ENCODE measurements at regions not wholly inside any gene's neighbourhood (a gene's known extent, or its start where the extent isn't known, plus 50 kb on each side); places are given as distances from the start of the nearest gene placed in this dataset.
A peak's percentile ranks its signal among the peaks of the same experiment; 100 is the strongest.

- DNase-seq (ENCODE audit: low spot score): no peak
Measured at GRCh38 chr5:135218790-135219568, 180.1 kb downstream of the MACROH2A1 start.

GRCh38 chr5:135218486-135218755, 180.6 kb downstream of the MACROH2A1 start:
- no peak for DNase-seq (ENCODE audit: low spot score)

GRCh38 chr5:135217669-135218485, 181.2 kb downstream of the MACROH2A1 start:
- no peak for DNase-seq (ENCODE audit: low spot score)

GRCh38 chr5:135216471-135217343, 182.3 kb downstream of the MACROH2A1 start:
- DNase-seq (ENCODE audit: low spot score): no peak

GRCh38 chr5:135215617-135216470, 181.8 kb upstream of the PITX1 start:
- DNase-seq (ENCODE audit: low spot score): no peak

GRCh38 chr5:135214897-135215616, 181.0 kb upstream of the PITX1 start:
- no peak for DNase-seq (ENCODE audit: low spot score)

GRCh38 chr5:135213466-135214239, 179.6 kb upstream of the PITX1 start:
- DNase-seq (ENCODE audit: low spot score): no peak

GRCh38 chr5:135213027-135213386, 179.0 kb upstream of the PITX1 start:
- no peak for DNase-seq (ENCODE audit: low spot score)

GRCh38 chr5:135212361-135213026, 178.5 kb upstream of the PITX1 start:
- DNase-seq (ENCODE audit: low spot score): no peak

GRCh38 chr5:135211791-135212190, 177.8 kb upstream of the PITX1 start:
- no peak for DNase-seq (ENCODE audit: low spot score)

- peak; percentile 59 for DNase-seq (ENCODE audit: low spot score)
Measured at GRCh38 chr5:135211083-135211790, 177.2 kb upstream of the PITX1 start.

- no peak for DNase-seq (ENCODE audit: low spot score)
Measured at GRCh38 chr5:135210286-135211055, 176.4 kb upstream of the PITX1 start.

- DNase-seq (ENCODE audit: low spot score): peak; percentile 89
Measured at GRCh38 chr5:135208903-135209721, 175.1 kb upstream of the PITX1 start.

GRCh38 chr5:135208555-135208902, 174.5 kb upstream of the PITX1 start:
- DNase-seq (ENCODE audit: low spot score): no peak

- DNase-seq (ENCODE audit: low spot score): no peak
Measured at GRCh38 chr5:135207866-135208265, 173.8 kb upstream of the PITX1 start.

GRCh38 chr5:135206862-135207261, 172.8 kb upstream of the PITX1 start:
- DNase-seq (ENCODE audit: low spot score): no peak

- no peak for DNase-seq (ENCODE audit: low spot score)
Measured at GRCh38 chr5:135205632-135206349, 171.8 kb upstream of the PITX1 start.
